H1 (cell line): ENCODE measurements at regions not wholly inside any gene's neighbourhood (a gene's known extent, or its start where the extent isn't known, plus 50 kb on each side); places are given as distances from the start of the nearest gene placed in this dataset.

Experiments
- CEBPB ChIP-seq: IDR thresholded peaks from 2 replicates; pipeline ENCODE4 v1.6.1; 2012; ENCODE audit warnings: low read depth, low read length
- CHD2 ChIP-seq: IDR thresholded peaks from 2 replicates; pipeline ENCODE4 v1.6.1; 2012; ENCODE audit warnings: low read length, improper control_type of control experiment
- CREB1 ChIP-seq: IDR thresholded peaks from 2 replicates; pipeline ENCODE4 v1.6.1; 2012; ENCODE audit warnings: inconsistent platforms
- E2F6 ChIP-seq: IDR thresholded peaks from 2 replicates; pipeline ENCODE4 v1.6.1; 2012; ENCODE audit warnings: inconsistent platforms
- JUN ChIP-seq: IDR thresholded peaks from 2 replicates; pipeline ENCODE4 v1.6.1; 2011; ENCODE audit warnings: low read depth, mild to moderate bottlenecking, improper control_type of control experiment, low read length
- SIN3A ChIP-seq, 2 experiments: IDR thresholded peaks in 1 of 2; conservative IDR thresholded peaks in 1 of 2; 2 replicates each; pipeline ENCODE4 v1.6.1; 2011 to 2012; ENCODE audit warnings: low read length in 2 of 2, improper control_type of control experiment in 1 of 2, low read depth in 1 of 2, mild to moderate bottlenecking in 1 of 2
- TCF12 ChIP-seq: IDR thresholded peaks from 2 replicates; pipeline ENCODE4 v1.6.1; 2011; ENCODE audit warnings: low read depth, mild to moderate bottlenecking, low read length
- TF ChIP-seq, protein P1 (sequence below): IDR thresholded peaks from 2 replicates; pipeline ENCODE4 v1.6.1; 2011; ENCODE audit warnings: low read length, improper control_type of control experiment

DNA sequence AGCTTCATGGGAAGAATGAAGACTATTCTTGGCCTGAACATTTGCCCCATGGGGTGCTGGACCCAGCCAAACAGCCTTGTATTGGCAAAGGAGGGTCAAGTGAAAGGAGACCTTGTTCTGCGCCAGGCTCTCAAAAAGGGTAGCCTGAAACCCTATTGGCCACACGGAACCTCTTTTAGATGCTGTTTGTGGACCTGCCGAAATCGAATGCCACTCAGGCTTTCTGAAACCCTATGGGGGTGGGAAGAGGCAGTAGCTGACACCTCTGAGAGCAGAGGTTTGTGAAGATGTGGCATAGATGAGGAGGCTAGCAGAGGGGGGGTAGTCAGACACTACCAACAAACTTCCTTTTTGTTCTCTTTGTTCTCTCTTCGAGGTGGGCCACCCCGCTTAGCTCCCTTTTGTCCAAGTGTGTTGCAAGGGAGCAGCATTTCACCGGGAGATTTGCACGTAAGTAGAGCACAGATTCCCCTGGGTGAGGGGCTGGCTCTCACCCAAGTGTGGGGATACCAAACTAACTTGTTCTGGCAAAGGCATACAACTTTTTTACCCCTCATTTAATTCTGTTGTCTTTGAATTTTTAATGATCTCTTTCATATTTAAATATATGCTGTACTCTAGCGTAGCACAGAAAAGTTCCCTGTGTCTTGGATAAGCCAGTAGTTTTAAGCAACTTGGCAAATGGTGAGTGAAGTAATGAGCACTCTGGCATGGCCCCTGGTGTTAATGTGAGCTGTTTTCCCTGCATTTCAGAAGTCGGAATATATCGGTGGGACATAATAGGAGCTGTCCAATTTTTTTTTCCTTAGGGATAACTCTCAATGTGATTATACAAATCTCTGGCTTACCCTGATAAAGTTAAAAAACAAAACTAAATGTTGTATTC, 107.7 kb downstream of the SEPTIN7 start (continued):
- TF ChIP-seq CREB1 (no peak), SIN3A (conservative IDR thresholded peaks at IDR 0.05 in 1 of 2, IDR thresholded peaks at IDR 0.05 in 1 of 2; ENCODE audit: low read depth in 1 of 2, low read length in 2 of 2) (no peak), E2F6 (no peak), TCF12 (no peak), CEBPB (no peak), JUN (no peak), CHD2 (no peak)
- TF ChIP-seq, protein P1, sequence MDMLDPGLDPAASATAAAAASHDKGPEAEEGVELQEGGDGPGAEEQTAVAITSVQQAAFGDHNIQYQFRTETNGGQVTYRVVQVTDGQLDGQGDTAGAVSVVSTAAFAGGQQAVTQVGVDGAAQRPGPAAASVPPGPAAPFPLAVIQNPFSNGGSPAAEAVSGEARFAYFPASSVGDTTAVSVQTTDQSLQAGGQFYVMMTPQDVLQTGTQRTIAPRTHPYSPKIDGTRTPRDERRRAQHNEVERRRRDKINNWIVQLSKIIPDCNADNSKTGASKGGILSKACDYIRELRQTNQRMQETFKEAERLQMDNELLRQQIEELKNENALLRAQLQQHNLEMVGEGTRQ: no peak
